ENCODE measurements at regions not wholly inside any gene's neighbourhood (a gene's known extent, or its start where the extent isn't known, plus 50 kb on each side); places are given as distances from the start of the nearest gene placed in this dataset.

DNA sequence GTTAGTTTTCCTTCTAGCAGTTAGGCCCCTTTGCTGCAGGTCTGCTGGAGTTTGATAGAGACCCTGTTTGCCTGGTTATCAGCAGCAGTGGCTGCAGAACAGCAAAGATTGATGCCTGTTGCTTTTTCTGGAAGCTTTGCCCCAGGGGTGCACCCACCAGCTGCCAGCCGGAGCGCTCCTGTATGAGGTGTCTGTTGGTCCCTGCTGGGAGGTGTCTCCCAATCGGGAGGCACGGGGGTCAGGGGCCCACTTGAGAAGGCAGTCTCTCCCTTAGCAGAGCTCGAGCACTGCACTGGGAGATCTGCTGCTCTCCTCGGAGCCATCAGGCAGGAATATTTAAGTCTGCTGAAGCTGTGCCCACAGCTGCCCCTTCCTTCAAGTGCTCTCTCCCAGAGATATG is 825.3 kb upstream of the GRM7 start:
- no peak for TF ChIP-seq CTCF (IDR thresholded peaks at IDR 0.05 in 2 of 3, conservative IDR thresholded peaks at IDR 0.05 in 1 of 3; ENCODE audit: insufficient read depth in 2 of 3, low read depth in 1 of 3, low read length in 3 of 3)
- no peak for TF ChIP-seq TAF1 (IDR thresholded peaks at IDR 0.05; ENCODE audit: control insufficient read depth, extremely low read depth, insufficient read depth, low read length, severe bottlenecking)
- no peak for TF ChIP-seq HNRNPUL1 (IDR thresholded peaks at IDR 0.05; ENCODE audit: low read length)
- no peak for TF ChIP-seq JUNB (CRISPR knock-in tag; conservative IDR thresholded peaks at IDR 0.05)
- TF ChIP-seq ZNF436 (CRISPR knock-in tag; IDR thresholded peaks at IDR 0.05): no peak
- TF ChIP-seq EZH2 (IDR thresholded peaks at IDR 0.05; ENCODE audit: borderline replicate concordance, low read depth, low read length): no peak
- TF ChIP-seq, protein P1, sequence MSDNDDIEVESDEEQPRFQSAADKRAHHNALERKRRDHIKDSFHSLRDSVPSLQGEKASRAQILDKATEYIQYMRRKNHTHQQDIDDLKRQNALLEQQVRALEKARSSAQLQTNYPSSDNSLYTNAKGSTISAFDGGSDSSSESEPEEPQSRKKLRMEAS (CRISPR knock-in tag; IDR thresholded peaks at IDR 0.05): no peak
- TF ChIP-seq POU5F1 (IDR thresholded peaks at IDR 0.05; ENCODE audit: borderline replicate concordance, low read depth, low read length, partially characterized antibody): no peak
- TF ChIP-seq CC2D1A (IDR thresholded peaks at IDR 0.05): no peak
